GM18505 (cell line): ENCODE measurements at regions not wholly inside any gene's neighbourhood (a gene's known extent, or its start where the extent isn't known, plus 50 kb on each side); places are given as distances from the start of the nearest gene placed in this dataset.

ENCODE experiments used
- ATAC-seq: cut with Tn5 transposase; IDR thresholded peaks from one replicate; pipeline ENCODE4 v1.9.1; 2021; ENCODE audit not compliant: unreplicated experiment
- POLR2A ChIP-seq: IDR thresholded peaks from 4 replicates; pipeline ENCODE4 v1.6.1; 2011; ENCODE audit warnings: borderline replicate concordance; ENCODE audit not compliant: insufficient read depth, insufficient read length; ENCODE audit errors: extremely low read depth

GRCh38 chr13:108018371-108018870, 196.9 kb downstream of the LIG4 start:
- no peak for TF ChIP-seq POLR2A
- ATAC-seq: no peak

- no peak for ATAC-seq
Measured at GRCh38 chr13:108006619-108007018, 208.7 kb downstream of the LIG4 start.

GRCh38 chr13:108005231-108005630, 210.1 kb downstream of the LIG4 start:
- ATAC-seq: no peak
- TF ChIP-seq POLR2A: no peak

More at GRCh38 chr13:108006619-108007018, 208.7 kb downstream of the LIG4 start:
- no peak for TF ChIP-seq POLR2A

GRCh38 chr13:108003626-108004025, 211.7 kb downstream of the LIG4 start:
- ATAC-seq: no peak
- TF ChIP-seq POLR2A: no peak

- ATAC-seq: no peak
- TF ChIP-seq POLR2A: no peak
Measured at GRCh38 chr13:108000998-108001397, 214.3 kb downstream of the LIG4 start.

- no peak for ATAC-seq
- no peak for TF ChIP-seq POLR2A
Measured at GRCh38 chr13:107999751-108000150, 215.6 kb downstream of the LIG4 start.

GRCh38 chr13:107994137-107994536, 221.2 kb downstream of the LIG4 start:
- TF ChIP-seq POLR2A: no peak
- ATAC-seq: no peak

- ATAC-seq: no peak
- TF ChIP-seq POLR2A: no peak
Measured at GRCh38 chr13:107993239-107993949, 221.9 kb downstream of the LIG4 start.

GRCh38 chr13:107992542-107992941, 222.8 kb downstream of the LIG4 start:
- TF ChIP-seq POLR2A: no peak
- ATAC-seq: no peak

- no peak for ATAC-seq
- no peak for TF ChIP-seq POLR2A
Measured at GRCh38 chr13:107977071-107977574, 238.2 kb downstream of the LIG4 start.

GRCh38 chr13:107976628-107977027, 238.7 kb downstream of the LIG4 start:
- no peak for TF ChIP-seq POLR2A
- no peak for ATAC-seq

GRCh38 chr13:107974409-107974808, 240.9 kb downstream of the LIG4 start:
- ATAC-seq: no peak
- TF ChIP-seq POLR2A: no peak

GRCh38 chr13:107969546-107969945, 245.8 kb downstream of the LIG4 start:
- ATAC-seq: no peak
- TF ChIP-seq POLR2A: no peak

GRCh38 chr13:107968470-107968869, 246.9 kb downstream of the LIG4 start:
- TF ChIP-seq POLR2A: no peak
- no peak for ATAC-seq
